ENCODE measurements at regions not wholly inside any gene's neighbourhood (a gene's known extent, or its start where the extent isn't known, plus 50 kb on each side); places are given as distances from the start of the nearest gene placed in this dataset.

DNA sequence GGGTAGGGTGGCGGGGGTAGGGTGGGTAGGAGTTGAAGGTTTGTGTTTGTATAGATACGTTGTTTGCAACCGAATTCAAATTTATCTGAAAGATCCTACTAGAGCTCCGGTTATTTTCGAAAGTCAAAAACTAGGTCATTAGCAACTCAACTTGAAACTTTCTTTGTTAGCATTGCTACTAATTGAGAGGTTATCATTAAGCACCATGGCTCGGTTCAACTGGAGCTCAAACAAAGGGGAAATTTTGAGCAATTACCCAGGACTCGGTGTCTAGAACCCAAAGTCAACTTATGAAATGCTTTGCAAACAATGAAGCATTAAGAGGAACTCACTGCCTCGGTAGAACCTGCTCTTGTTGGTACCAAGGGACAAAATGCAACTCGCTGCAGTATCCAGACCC, 207.7 kb downstream of the BCAT1 start:
- DNase-seq (ENCODE audit: extremely low read depth in 1 of 4, low spot score in 3 of 4): no peak
- Histone ChIP-seq H4K20me1 (replicated peaks; ENCODE audit: control insufficient read depth, insufficient read depth, low read length) (no peaks in the 10 kb centered on the region), H3K27me3 (ENCODE audit: control insufficient read depth in 2 of 2, insufficient read depth in 2 of 2, low read length in 2 of 2) (no peaks in the 10 kb centered on the region), H3K79me2 (ENCODE audit: control insufficient read depth, insufficient read depth, low read length) (no peaks in the 10 kb centered on the region), H3K4me1 (replicated peaks in 1 of 2; ENCODE audit: control insufficient read depth in 2 of 2, insufficient read depth in 2 of 2, low read length in 2 of 2) (peaks cover 12 to 17% of the 10 kb centered on the region in 2 experiments; a peak in 4 of 5 replicates), H3K27ac (ENCODE audit: extremely low read depth, low read depth, low read length) (no peak overlapping the region), H3K9me1 (ENCODE audit: control insufficient read depth, insufficient read depth, low read length) (no peaks in the 10 kb centered on the region), H3K36me3 (ENCODE audit: control insufficient read depth, insufficient read depth, low read length) (no peaks in the 10 kb centered on the region), H3K4me2 (ENCODE audit: insufficient read depth, low read length) (no peak overlapping the region), H3K9ac (ENCODE audit: insufficient read depth in 1 of 2, low read depth in 2 of 2, low read length in 2 of 2) (no peak overlapping the region), H3K9me3 (replicated peaks; ENCODE audit: control insufficient read depth, insufficient read depth, low read depth, low read length) (no peaks in the 10 kb centered on the region), H2AFZ (ENCODE audit: low read depth, low read length) (no peak overlapping the region), H3K4me3 (no peak overlapping the region)
- in situ Hi-C loops (cut with MboI): no loop called here
- BruUV-seq (replicated peaks): no TSS peak
- WGBS (ENCODE audit: insufficient coverage, low coverage, missing lambda C conversion rate): 78% methylated on average over 9 of the region's 9 CpGs
- ChIA-PET POLR2A (no interaction called here), CTCF (ENCODE audit: low intra/inter-chr PET ratio) (no interaction called here)
- no peak for FAIRE-seq
- ATAC-seq: no peak
- TF ChIP-seq TAF9B (IDR thresholded peaks at IDR 0.05; ENCODE audit: partially characterized antibody): no peak
- no peak for TF ChIP-seq ZNF165 (CRISPR knock-in tag; IDR thresholded peaks at IDR 0.05; ENCODE audit: borderline replicate concordance)
- TF ChIP-seq ZNF717 (CRISPR knock-in tag; IDR thresholded peaks at IDR 0.05): no peak
- TF ChIP-seq FOSL1 (tag; conservative IDR thresholded peaks at IDR 0.05): no peak
- no peak for TF ChIP-seq NR2C1 (IDR thresholded peaks at IDR 0.05)
- TF ChIP-seq NR2C1 (tag; IDR thresholded peaks at IDR 0.05): no peak
- no peak for TF ChIP-seq MECOM (CRISPR knock-in tag; IDR thresholded peaks at IDR 0.05)
- no peak for TF ChIP-seq ZBTB17 (CRISPR knock-in tag; IDR thresholded peaks at IDR 0.05)
- no peak for TF ChIP-seq TEAD4 (IDR thresholded peaks at IDR 0.05; ENCODE audit: low read length)
- no peak for TF ChIP-seq TEAD4 (CRISPR knock-in tag; IDR thresholded peaks at IDR 0.05; ENCODE audit: borderline replicate concordance)
- TF ChIP-seq POLR2B (IDR thresholded peaks at IDR 0.05; ENCODE audit: low read depth, partially characterized antibody): no peak
- no peak for TF ChIP-seq ZNF766 (CRISPR knock-in tag; conservative IDR thresholded peaks at IDR 0.05)
- TF ChIP-seq BMI1 (IDR thresholded peaks at IDR 0.05; ENCODE audit: low read length): no peak
- TF ChIP-seq SMAD2 (IDR thresholded peaks at IDR 0.05; ENCODE audit: low read depth, low read length): no peak
- TF ChIP-seq KDM5B (IDR thresholded peaks at IDR 0.05; ENCODE audit: insufficient replicate concordance, low read depth, low read length): no peak
- intact Hi-C loops (cut with micrococcal nuclease): no loop called here
